Epidermal melanocyte (primary cell): ENCODE measurements at regions not wholly inside any gene's neighbourhood (a gene's known extent, or its start where the extent isn't known, plus 50 kb on each side); places are given as distances from the start of the nearest gene placed in this dataset.
"Not testable (repeated sequence)": the region's sequence is repeated elsewhere in the genome, so short reads cannot be mapped to it uniquely, and the experiment has no call there.

ENCODE experiments used
- DNase-seq: peaks from one replicate; pipeline ENCODE4 v3.0.0; 2011; ENCODE audit warnings: low spot score; ENCODE audit not compliant: insufficient read length

DNA sequence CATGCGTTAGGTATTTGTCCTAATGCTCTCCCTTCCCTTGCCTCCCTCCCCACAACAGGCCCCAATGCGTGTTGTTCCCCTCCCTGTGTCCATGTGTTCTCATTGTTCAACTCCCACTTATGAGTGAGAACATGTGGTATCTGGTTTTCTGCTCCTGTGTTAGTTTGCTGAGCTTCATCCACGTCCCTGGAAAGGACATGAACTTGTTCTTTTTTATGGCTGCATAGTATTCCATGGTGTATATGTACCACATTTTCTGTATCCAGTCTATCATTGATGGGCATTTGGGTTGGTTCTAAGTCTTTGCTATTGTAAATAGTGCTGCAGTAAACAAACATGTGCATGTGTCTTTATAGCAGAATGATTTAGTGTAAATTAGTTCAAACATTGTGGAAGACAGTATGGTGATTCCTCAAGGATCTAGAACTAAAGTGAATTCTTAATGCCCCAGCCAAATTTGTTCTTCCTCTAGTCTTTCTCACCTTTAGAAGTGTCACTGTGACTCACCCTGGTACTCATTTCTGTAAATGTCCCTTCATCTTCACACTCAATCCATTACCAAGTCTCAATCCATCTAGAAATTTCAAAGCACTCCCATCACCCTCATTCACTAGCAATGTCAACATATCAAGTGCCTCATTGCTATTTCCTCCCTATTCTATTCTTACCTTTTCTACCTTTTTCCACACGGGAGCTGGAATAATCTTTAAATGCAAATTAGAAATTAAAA is 123.9 kb downstream of the MREG start:
- DNase-seq = not testable (repeated sequence)

- no peak for DNase-seq
Measured at GRCh38 chr2:215888680-215889079, 124.7 kb downstream of the MREG start.

GRCh38 chr2:215887303-215887702 is 126.0 kb downstream of the MREG start:
- DNase-seq = no peak

- DNase-seq = no peak
Measured at GRCh38 chr2:215886022-215886421, 127.3 kb downstream of the MREG start.

- DNase-seq = no peak
Measured at GRCh38 chr2:215885536-215885935, 127.8 kb downstream of the MREG start.

GRCh38 chr2:215884451-215885087 is 128.8 kb downstream of the MREG start:
- DNase-seq = no peak

- no peak for DNase-seq
Measured at GRCh38 chr2:215883799-215884198, 129.6 kb downstream of the MREG start.

- DNase-seq = no peak
Measured at GRCh38 chr2:215882689-215883088, 130.7 kb downstream of the MREG start.

GRCh38 chr2:215881582-215881981 is 131.8 kb downstream of the MREG start:
- no peak for DNase-seq

- DNase-seq = no peak
Measured at GRCh38 chr2:215880970-215881369, 132.4 kb downstream of the MREG start.

DNA sequence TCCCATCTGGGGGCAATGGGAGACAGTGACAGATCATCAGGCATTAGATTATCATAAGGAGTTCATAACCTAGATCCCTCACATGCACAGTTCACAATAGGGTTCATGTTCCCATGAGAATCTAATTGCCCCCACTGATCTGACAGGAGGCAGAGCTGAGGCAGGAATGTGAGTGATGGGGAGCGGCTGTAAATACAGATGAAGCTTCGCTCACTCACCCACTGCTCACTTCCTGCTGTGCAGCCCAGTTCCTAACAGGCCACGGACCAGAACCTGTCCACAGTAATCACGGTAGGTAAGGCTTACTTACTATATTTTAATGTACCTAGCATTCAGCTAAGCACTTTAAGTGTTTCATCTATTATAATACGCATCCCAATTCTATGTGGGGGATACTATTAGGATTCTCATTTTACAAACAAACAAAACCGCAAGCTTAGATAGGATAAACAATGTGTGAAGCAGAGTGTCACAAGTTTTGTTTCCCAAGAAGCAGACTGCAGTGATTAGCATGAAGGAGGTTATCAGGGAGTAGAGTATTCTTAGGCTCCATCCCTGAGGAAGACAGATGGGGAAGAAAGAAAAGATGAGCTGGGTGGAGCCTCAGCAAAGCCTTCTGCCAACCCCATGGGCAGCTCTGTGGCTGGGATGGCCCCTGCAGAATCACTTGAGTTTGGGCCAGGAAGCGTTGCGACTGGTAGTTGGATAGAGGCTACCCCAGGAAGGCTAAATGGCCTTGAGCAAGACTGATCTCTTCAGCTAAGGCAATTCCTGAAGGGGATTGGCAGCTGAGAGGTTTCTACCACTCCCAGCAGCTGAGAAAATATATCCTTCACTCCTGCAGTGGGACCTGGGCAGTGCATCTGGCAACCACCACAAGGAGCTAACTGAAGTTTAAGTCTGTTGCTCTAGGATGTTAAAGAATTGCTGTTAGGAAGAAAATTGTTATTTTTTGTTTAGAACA is 133.1 kb downstream of the MREG start:
- DNase-seq = no peak

DNA sequence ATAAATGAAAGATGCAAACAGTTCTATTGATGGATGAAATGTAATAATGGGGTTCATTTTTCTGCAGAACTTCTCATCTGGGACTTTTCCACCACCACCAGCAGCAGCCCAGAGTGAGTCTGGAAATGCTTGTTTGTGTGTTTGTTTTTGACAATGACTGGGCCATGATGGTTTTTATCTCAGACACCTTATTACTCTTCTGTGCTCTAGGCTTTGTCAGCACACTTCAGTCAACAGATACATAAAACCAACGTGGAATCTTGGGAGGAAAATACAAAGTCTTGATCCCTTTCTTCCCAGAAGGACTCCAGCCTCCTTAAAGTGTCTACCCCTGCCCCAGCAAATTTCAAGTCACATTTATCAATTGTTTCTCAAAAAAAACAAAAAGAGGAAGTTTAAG is 134.0 kb downstream of the MREG start:
- DNase-seq = no peak

DNA sequence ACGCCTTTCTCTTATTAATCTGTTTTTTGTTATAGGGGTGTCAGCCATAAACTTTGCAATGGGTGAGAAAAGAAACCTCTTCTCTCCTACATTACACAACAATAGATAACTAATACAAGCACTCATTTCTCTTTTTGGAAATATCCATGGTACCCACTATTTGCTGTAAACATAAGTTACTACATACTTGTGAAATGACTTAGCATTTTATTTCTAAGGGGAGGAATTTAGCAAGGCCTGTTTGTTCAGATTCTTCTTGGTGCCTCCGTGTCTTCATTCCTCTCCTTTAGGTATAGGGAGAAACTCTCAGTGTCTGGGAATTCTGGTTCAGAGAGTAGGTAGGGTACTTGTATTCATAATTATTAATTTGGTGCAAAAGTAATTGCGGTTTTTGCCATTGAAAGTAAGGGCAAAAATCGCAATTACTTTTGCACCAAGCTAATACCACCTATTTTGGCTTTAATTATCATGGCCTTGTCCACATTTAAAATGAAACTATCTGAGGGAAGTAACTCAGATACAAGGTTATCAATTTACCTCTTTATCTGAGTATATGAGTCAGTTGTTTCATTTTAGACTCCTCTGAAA is 134.8 kb downstream of the MREG start:
- no peak for DNase-seq

DNA sequence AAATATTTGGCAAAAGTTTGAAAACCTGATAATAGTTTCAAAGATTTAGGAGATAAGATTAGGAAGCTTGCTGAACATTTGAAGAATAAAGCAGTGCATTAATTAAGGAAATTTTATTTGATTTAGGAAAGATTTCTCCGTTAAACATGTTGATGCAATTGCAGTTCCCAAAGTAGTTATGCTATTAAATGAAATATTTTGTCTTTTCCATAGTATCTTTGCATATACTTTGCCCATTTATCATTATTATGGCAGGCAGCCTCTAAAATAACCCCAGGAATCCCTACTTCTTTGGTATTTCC is 136.5 kb downstream of the MREG start:
- no peak for DNase-seq

DNA sequence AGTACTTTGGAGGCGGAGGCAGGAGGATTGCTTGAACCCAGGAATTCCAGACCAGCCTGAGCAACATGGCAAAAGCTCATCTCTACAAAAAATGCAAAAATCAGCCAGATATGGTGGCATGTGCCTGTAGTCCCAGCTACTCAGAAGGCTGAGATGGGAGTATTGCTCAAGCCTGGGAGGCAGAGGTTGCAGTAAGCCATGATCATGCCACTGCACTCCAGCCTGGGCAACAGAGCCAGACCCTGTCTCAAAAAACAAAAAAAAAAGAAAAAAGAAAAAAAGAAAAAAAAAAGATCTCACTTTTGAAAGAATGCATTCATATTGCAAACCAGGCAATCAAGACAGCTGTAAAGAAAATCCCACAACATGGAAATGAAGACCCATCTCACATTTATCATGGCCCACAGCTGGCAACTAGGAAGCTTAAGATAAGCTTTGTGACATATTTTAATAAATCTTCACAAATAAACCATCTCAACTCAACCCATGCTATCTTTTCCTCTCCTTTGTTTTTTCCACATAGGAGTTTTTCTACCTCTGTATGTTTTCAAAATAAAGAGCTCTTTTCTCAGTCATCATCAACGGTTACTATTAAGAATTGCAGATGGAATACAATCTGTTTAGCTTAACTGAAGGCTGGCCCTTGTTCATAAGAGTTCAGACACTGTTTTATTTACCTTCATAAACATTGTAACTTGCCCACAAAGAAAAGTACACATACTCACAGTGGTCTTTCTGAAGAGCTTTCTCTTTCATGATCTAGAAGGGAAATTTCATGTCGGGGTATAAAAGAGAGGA is 137.0 kb downstream of the MREG start:
- DNase-seq = no peak

DNA sequence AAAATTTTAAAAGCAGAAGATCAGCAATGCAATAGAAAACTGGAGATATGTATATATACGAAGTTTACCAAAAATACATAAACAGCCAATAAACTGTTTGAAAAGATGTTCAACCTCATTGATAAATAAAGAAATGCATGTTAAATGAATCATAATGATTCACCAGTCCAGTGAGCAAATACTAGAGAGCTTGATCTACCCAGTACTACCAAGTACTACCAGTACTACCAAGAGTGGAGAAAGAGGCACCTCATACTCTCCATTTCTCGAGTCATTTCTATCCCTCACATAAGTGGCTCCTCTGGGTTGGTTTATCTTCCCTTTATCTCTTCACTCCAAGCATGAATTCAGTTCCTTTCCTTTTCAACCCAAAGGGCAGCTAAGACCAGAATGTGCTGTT is 138.9 kb downstream of the MREG start:
- DNase-seq = no peak

DNA sequence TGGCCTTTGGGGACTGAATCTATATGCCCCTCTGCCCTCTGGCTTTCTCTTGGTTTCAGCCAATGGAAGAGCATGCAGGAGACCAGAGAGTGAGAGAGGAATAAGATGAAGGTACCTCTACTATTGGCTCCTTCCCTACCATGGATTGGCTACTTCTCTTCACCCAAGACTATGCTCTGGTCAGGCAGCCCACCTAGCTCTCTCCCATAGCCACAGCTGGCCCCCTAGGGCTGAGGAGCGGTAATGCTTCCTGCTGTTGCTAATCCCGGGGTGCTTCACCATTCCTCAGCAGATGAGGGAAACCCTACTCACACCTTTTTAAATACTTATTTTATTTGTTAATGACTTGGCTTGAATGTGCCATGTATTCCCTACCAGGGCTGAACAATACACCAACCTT is 142.4 kb downstream of the MREG start:
- DNase-seq = no peak

GRCh38 chr2:215870088-215870490 is 143.3 kb downstream of the MREG start:
- no peak for DNase-seq

DNA sequence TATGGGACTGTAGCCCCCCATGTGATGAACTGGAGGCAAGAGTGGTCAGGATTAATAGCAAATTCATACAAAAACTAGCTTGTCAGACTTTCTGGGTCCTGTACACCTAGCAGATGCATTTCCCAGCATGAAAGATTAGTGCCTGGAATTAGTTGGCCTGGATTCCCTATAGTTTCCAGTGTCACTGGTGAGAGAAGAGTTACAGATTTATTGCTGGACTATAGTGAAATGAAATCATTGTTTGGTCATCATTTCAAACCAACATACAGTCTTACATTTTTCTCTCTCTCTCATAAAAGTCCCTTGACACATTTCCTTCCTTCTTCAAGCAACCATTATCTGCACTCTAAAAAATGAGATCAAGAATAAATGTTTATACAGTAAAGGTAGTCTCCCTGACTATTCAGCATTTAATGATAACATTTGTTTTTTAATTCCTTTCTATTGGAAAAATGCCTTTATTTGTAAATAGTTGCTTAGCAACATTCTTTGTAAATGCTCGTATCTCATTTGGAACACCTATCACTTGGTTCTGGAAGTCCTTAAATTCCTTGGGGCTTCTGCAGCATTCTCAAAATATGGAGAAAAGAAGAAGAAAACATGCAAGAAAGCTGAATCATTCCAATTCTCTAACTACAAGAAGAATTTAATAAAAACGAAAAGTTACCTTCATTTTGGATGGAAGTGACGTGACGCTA is 144.4 kb downstream of the MREG start:
- DNase-seq = no peak

GRCh38 chr2:215866606-215867005 is 146.7 kb downstream of the MREG start:
- no peak for DNase-seq
